GM12878 (cell line): ENCODE measurements at regions not wholly inside any gene's neighbourhood (a gene's known extent, or its start where the extent isn't known, plus 50 kb on each side); places are given as distances from the start of the nearest gene placed in this dataset.

Source experiments
- ATAC-seq: fragments of 200-7000 bp; cut with Tn5 transposase; 3 replicates; pipeline ENCODE4 v1.9.1; 2020; ENCODE audit warnings: mild to moderate bottlenecking, moderate library complexity
- BruUV-seq: library from RNA; stranded (reverse); fragments of 400-500 nt; replicated peaks from 2 replicates; lab custom pipeline; 2021; lab: Mats Ljungman, UMichigan
- CTCF ChIA-PET: fragments of 300-600 bp; sonication (Branson Sonifier 250); formaldehyde crosslinking; extraction: SDS; loops from one replicate; lab custom pipeline; 2021; ENCODE audit warnings: inconsistent platforms; lab: Yijun Ruan, JAX
- POLR2A ChIA-PET: fragments of 350-600 bp; formaldehyde crosslinking; extraction: SDS; loops from one replicate; lab custom pipeline; 2021; ENCODE audit warnings: inconsistent platforms; lab: Charles Lee
- RAD21 ChIA-PET: fragments of 300-600 bp; sonication (Branson Sonifier 250); formaldehyde crosslinking; loops from one replicate; lab custom pipeline; 2023; ENCODE audit warnings: antibody characterized with exemption; ENCODE audit not compliant: unreplicated experiment; lab: Charles Lee
- SMC1A ChIA-PET: fragments of 300-600 bp; sonication (Branson Sonifier 250); formaldehyde crosslinking; loops from one replicate; lab custom pipeline; 2023; ENCODE audit not compliant: unreplicated experiment, uncharacterized antibody; lab: Charles Lee
- DNase-seq: peaks from one replicate; pipeline ENCODE4 v3.0.0-alpha.2; 2011; ENCODE audit warnings: low read depth, low spot score
- FAIRE-seq: peaks from 3 replicates; lab custom pipeline; 2011; peaks lifted over from hg19 to GRCh38; lab: Jason Lieb, UNC
- H2AFZ ChIP-seq: 2 replicates; pipeline ENCODE4 v1.6.0; 2011; ENCODE audit warnings: low read depth, low read length, control low read depth; ENCODE audit not compliant: control insufficient read depth
- H3K27ac ChIP-seq: 2 replicates; pipeline ENCODE4 v1.5.1; 2011; ENCODE audit warnings: control low read depth; ENCODE audit not compliant: control insufficient read depth, insufficient read depth
- H3K27me3 ChIP-seq, 2 experiments: replicated peaks in 1 of 2; 2 replicates each; pipeline versions ENCODE4 v1.6.0 to v1.6.1; 2011; ENCODE audit warnings: low read length in 1 of 2; ENCODE audit not compliant: control insufficient read depth in 2 of 2, insufficient read depth in 2 of 2
- H3K36me3 ChIP-seq, 2 experiments: 2 replicates each; pipeline ENCODE4 v1.5.1; 2011; ENCODE audit warnings: low read length in 1 of 2; ENCODE audit not compliant: control insufficient read depth in 2 of 2, insufficient read depth in 2 of 2
- H3K4me1 ChIP-seq: 2 replicates; pipeline ENCODE4 v1.6.1; 2011; ENCODE audit warnings: mild to moderate bottlenecking, low read length, moderate library complexity, mixed read lengths; ENCODE audit not compliant: control insufficient read depth, insufficient read depth
- H3K4me2 ChIP-seq: 2 replicates; pipeline ENCODE4 v1.6.0; 2011; ENCODE audit warnings: control low read depth; ENCODE audit not compliant: control insufficient read depth, insufficient read depth
- H3K4me3 ChIP-seq: fragments of 200-600 bp; sonication (generic); 2 replicates; pipeline ENCODE4 v1.5.1; 2016
- H3K79me2 ChIP-seq: 2 replicates; pipeline ENCODE4 v1.6.0; 2011; ENCODE audit warnings: low read length; ENCODE audit not compliant: control insufficient read depth, insufficient read depth
- H3K9ac ChIP-seq: 2 replicates; pipeline ENCODE4 v1.8.0; 2011; ENCODE audit warnings: low read length, control low read depth, mixed read lengths; ENCODE audit not compliant: control insufficient read depth, insufficient read depth
- H3K9me3 ChIP-seq: replicated peaks from 3 replicates; pipeline ENCODE4 v1.5.1; 2011; ENCODE audit warnings: mild to moderate bottlenecking, low read length; ENCODE audit not compliant: control insufficient read depth, insufficient read depth
- H4K20me1 ChIP-seq: 2 replicates; pipeline ENCODE4 v1.6.0; 2011; ENCODE audit not compliant: control insufficient read depth, insufficient read depth
- CBFB ChIP-seq: IDR thresholded peaks from 2 replicates; pipeline ENCODE4 v1.6.1; 2016; ENCODE audit warnings: antibody characterized with exemption, low read depth
- CEBPZ ChIP-seq: fragments of 150-350 bp; IDR thresholded peaks from 2 replicates; pipeline ENCODE4 v1.6.1; 2016; ENCODE audit warnings: low read depth, low read length
- CREB1 ChIP-seq: IDR thresholded peaks from 2 replicates; pipeline ENCODE4 v1.6.1; 2012; ENCODE audit warnings: low read depth, mild to moderate bottlenecking, inconsistent platforms
- FOXK2 ChIP-seq: fragments of 450-650 bp; IDR thresholded peaks from 2 replicates; pipeline ENCODE4 v1.6.1; 2017; ENCODE audit warnings: mild to moderate bottlenecking, moderate library complexity
- MXI1 ChIP-seq: fragments of 150-350 bp; IDR thresholded peaks from 2 replicates; pipeline ENCODE4 v1.6.1; 2011; ENCODE audit warnings: low read depth, mild to moderate bottlenecking, inconsistent platforms, low read length, improper control_type of control experiment
- NFYA ChIP-seq: IDR thresholded peaks from 2 replicates; pipeline ENCODE4 v1.6.1; 2011; ENCODE audit warnings: low read depth, mild to moderate bottlenecking, low read length, improper control_type of control experiment, borderline replicate concordance
- NRF1 ChIP-seq: conservative IDR thresholded peaks from 2 replicates; pipeline ENCODE4 v1.6.1; 2011; ENCODE audit warnings: mild to moderate bottlenecking, low read depth, low read length, improper control_type of control experiment
- POLR2AphosphoS2 ChIP-seq: IDR thresholded peaks from 2 replicates; pipeline ENCODE4 v1.6.1; 2011; ENCODE audit warnings: low read depth, mild to moderate bottlenecking, low read length, improper control_type of control experiment, moderate library complexity
- RUNX3 ChIP-seq: IDR thresholded peaks from 2 replicates; pipeline ENCODE4 v1.6.1; 2012; ENCODE audit warnings: low read length, inconsistent platforms
- SIN3A ChIP-seq: IDR thresholded peaks from 2 replicates; pipeline ENCODE4 v1.6.1; 2012; ENCODE audit warnings: low read depth, low read length, improper control_type of control experiment
- SMAD5 ChIP-seq: IDR thresholded peaks from 2 replicates; pipeline ENCODE4 v1.6.1; 2016; ENCODE audit warnings: antibody characterized with exemption, low read depth
- SUZ12 ChIP-seq: fragments of 200-600 bp; sonication (generic); IDR thresholded peaks from one replicate; pipeline ENCODE4 v1.6.1; 2018; ENCODE audit warnings: antibody characterized with exemption, mild to moderate bottlenecking; ENCODE audit not compliant: unreplicated experiment
- USF1 ChIP-seq: IDR thresholded peaks from 2 replicates; pipeline ENCODE4 v1.6.1; 2011; ENCODE audit warnings: borderline replicate concordance, low read depth, mild to moderate bottlenecking, moderate library complexity, mixed read lengths, low read length; ENCODE audit not compliant: insufficient read depth; ENCODE audit errors: extremely low read length
- WGBS: methylation state at CpG from one replicate; pipeline ENCODE4 v1.1.6; 2016; ENCODE audit warnings: low lambda C conversion rate; ENCODE audit not compliant: insufficient replicate concordance, insufficient coverage; ENCODE audit errors: missing lambda C conversion rate; 5-methylcytosine and 5-hydroxymethylcytosine counted together
- in situ Hi-C: fragments of 300-500 bp; cut with MboI; formaldehyde crosslinking; loops from 9 replicates; pipeline ENCODE4 v1.14.3; 2018; ENCODE audit warnings: mixed read lengths
- intact Hi-C: fragments of 100-400 bp; cut with micrococcal nuclease; formaldehyde crosslinking; loops from one replicate; pipeline ENCODE4 v1.14.2; 2022; ENCODE audit not compliant: unreplicated experiment

GRCh38 chr18:10093445-10093844, 179.6 kb downstream of the VAPA start:
- FAIRE-seq (no peak), DNase-seq (no peak), ATAC-seq (no peak)
- H3K36me3 ChIP-seq: no peaks in the 10 kb centered on the region
- no peak overlapping the region for H3K4me3 ChIP-seq
- no TSS peak for BruUV-seq
- RAD21 ChIA-PET: no interaction called here
- no peak overlapping the region for H3K9ac ChIP-seq
- no peaks in the 10 kb centered on the region for H3K9me3 ChIP-seq
- no peaks in the 10 kb centered on the region for H3K79me2 ChIP-seq
- TF ChIP-seq SIN3A (no peak), CBFB (no peak), CREB1 (no peak), NRF1 (no peak), NFYA (no peak), POLR2AphosphoS2 (no peak), FOXK2 (no peak), MXI1 (no peak), USF1 (no peak), RUNX3 (no peak), CEBPZ (no peak), SMAD5 (no peak), SUZ12 (no peak)
- H3K4me1 ChIP-seq: no peaks in the 10 kb centered on the region
- H3K27ac ChIP-seq: no peak overlapping the region
- intact Hi-C loops: no loop called here
- SMC1A ChIA-PET: interaction anchor here (1.3 kb wide), 1 partner anchor 18 kb away, joined by 3 read pairs; no protein-coding TSS in a partner anchor
- POLR2A ChIA-PET: no interaction called here
- CTCF ChIA-PET: no interaction called here
- no peaks in the 10 kb centered on the region for H4K20me1 ChIP-seq
- H3K4me2 ChIP-seq: no peak overlapping the region
- WGBS: 62% methylated on average over 10 of the region's 10 CpGs
- H2AFZ ChIP-seq: no peak overlapping the region
- H3K27me3 ChIP-seq: peaks cover 0 to 3% of the 10 kb centered on the region in 2 experiments; a peak in 2 of 4 replicates
- in situ Hi-C loops: no loop called here
